HG03045 (cell line): ENCODE measurements at regions not wholly inside any gene's neighbourhood (a gene's known extent, or its start where the extent isn't known, plus 50 kb on each side); places are given as distances from the start of the nearest gene placed in this dataset.

ENCODE experiments used
- ATAC-seq: cut with Tn5 transposase; IDR thresholded peaks from one replicate; pipeline ENCODE4 v1.9.1; 2021; ENCODE audit warnings: mild to moderate bottlenecking, moderate library complexity; ENCODE audit not compliant: unreplicated experiment

DNA sequence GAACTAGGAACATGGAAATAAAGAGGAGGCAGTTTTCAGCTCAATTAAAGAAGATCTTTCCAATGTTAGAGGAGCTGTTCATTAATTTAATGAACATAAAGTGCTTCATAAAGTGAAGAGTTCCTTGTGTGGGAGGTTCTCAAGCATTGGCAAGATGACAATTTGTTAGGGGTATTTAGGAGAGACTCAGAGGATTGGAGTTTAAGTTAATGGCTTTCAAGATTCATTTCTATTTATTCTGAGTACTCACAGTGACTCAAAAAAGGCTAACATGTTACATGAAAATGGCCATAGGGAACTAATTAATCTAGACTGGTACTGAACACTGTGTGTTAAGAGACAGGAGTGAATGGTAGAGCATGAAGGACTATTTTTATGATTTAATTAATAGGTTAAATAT lies 55.4 kb upstream of the CDH12 start:
- no peak for ATAC-seq

DNA sequence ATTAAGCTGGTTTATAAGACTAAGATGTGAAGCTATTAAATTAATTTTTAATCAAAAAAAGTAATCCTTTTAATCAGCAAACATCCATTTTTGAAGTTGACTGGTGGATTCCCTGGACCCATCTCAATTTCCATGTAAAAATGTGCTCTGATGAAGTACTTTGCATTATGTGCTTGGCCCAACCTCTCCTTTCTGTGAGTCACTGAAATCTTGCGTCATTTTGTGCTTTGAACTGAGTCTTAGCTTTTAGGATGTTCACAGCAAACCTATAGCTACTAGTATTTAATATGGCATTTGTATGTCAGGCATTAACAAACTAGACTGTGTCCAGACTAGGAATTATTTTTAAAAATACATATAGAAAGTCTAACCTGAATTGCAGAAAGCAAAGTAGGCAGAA lies 55.0 kb upstream of the CDH12 start:
- ATAC-seq, result no peak
